ENCODE measurements at regions not wholly inside any gene's neighbourhood (a gene's known extent, or its start where the extent isn't known, plus 50 kb on each side); places are given as distances from the start of the nearest gene placed in this dataset.

DNA sequence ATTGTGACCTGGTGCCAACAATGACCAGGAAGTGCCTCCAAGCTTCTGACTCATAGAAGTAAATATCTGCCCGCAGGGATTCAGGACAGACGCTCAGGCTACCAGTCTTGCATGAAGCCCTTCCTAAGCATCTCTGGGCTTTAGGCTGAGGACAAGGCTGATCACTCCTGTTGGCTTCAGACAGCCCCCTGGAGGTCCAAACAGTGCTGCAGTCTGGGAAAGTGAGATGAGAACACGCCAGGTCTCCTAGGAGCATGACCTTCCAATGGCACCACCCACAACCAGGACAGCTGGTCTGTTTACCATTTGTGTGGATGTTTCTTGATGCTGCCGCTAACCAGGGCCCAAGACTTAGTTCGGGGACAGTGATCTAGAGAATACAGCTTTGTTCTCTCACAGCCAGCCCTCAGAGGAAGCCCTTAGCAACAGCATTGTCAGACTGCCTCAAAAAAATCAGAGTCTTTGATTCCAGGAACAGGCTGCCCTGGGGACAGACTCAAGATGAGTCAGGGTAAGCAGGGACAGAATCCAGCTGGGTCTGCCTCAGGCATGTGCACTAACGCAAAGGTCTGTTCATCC lies 111.2 kb downstream of the ZNF280B start:
- no peak overlapping the region for H3K4me3 ChIP-seq
- 53% methylated on average over 6 of the region's 6 CpGs; no CpG with 5 or more reads in 1 of the 2 donors for WGBS, 2 donors (ENCODE audit: low coverage in 1 of 2)
- no peak for DNase-seq
- intact Hi-C loops (cut with DNase I; ENCODE audit: low total_unique reads) = no loop called here
- no peaks in the 10 kb centered on the region for H3K27me3 ChIP-seq
- no peak overlapping the region for H3K27ac ChIP-seq
- no peak for TF ChIP-seq POLR2AphosphoS5 (IDR thresholded peaks at IDR 0.05)
- no peak for TF ChIP-seq EP300 (IDR thresholded peaks at IDR 0.05; ENCODE audit: low read depth)
- TF ChIP-seq, protein P1, sequence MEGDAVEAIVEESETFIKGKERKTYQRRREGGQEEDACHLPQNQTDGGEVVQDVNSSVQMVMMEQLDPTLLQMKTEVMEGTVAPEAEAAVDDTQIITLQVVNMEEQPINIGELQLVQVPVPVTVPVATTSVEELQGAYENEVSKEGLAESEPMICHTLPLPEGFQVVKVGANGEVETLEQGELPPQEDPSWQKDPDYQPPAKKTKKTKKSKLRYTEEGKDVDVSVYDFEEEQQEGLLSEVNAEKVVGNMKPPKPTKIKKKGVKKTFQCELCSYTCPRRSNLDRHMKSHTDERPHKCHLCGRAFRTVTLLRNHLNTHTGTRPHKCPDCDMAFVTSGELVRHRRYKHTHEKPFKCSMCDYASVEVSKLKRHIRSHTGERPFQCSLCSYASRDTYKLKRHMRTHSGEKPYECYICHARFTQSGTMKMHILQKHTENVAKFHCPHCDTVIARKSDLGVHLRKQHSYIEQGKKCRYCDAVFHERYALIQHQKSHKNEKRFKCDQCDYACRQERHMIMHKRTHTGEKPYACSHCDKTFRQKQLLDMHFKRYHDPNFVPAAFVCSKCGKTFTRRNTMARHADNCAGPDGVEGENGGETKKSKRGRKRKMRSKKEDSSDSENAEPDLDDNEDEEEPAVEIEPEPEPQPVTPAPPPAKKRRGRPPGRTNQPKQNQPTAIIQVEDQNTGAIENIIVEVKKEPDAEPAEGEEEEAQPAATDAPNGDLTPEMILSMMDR (IDR thresholded peaks at IDR 0.05) = no peak
- no peak for TF ChIP-seq POLR2A (IDR thresholded peaks at IDR 0.05)
- H3K36me3 ChIP-seq = no peaks in the 10 kb centered on the region
- in situ Hi-C loops (cut with MboI; ENCODE audit: low pct_ligation_motif_present in 1 of 4, low pct_unique_long_range_greater_than_20kb in 1 of 4, low sequenced_read_pairs in 3 of 4) = no loop called here
- no peaks in the 10 kb centered on the region for H3K4me1 ChIP-seq
- H3K9me3 ChIP-seq = no peaks in the 10 kb centered on the region

DNA sequence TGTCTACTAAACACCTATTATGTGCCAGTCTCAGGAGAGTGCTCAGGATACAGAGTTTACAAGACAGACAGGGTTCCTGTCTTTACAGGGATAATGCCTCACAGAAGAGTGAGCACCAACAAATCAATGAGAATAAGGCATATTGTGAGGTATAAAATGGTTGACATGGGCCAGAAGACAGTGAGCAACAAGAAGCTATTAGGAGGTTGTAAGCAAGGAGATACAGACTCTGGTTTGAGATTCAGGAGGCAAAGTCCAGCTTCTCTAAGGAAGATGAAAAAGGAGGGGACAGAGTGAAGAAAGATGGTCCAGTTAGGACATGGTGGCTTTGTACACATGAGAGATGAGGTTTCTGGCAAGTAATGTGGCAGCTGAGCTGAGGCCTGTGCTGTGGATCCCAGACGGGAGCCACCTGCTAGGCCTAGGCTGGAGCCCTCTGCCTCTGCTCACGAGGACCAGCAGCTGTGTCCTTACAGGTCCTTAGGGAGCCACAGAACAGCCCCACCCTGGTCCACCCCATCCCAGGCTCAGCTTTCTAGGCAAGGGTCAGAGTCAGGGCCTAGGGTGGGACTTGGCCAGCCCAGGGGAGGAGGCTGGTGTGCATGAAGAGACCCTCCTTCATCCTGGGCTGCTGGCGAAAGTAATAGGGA lies 110.5 kb downstream of the ZNF280B start:
- Histone ChIP-seq H3K9me3 (no peaks in the 10 kb centered on the region), H3K27ac (no peak overlapping the region), H3K27me3 (no peaks in the 10 kb centered on the region), H3K36me3 (no peaks in the 10 kb centered on the region), H3K4me1 (no peaks in the 10 kb centered on the region), H3K4me3 (no peak overlapping the region)
- no peak for DNase-seq
- TF ChIP-seq EP300 (IDR thresholded peaks at IDR 0.05; ENCODE audit: low read depth) (no peak), POLR2A (IDR thresholded peaks at IDR 0.05) (no peak), POLR2AphosphoS5 (IDR thresholded peaks at IDR 0.05) (no peak)
- TF ChIP-seq, protein P1 (IDR thresholded peaks at IDR 0.05) = no peak
- intact Hi-C loops (cut with DNase I; ENCODE audit: low total_unique reads) = no loop called here
- 73% methylated on average over 3 of the region's 3 CpGs; no CpG with 5 or more reads in 1 of the 2 donors for WGBS, 2 donors (ENCODE audit: low coverage in 1 of 2)
- in situ Hi-C loops (cut with MboI; ENCODE audit: low pct_ligation_motif_present in 1 of 4, low pct_unique_long_range_greater_than_20kb in 1 of 4, low sequenced_read_pairs in 3 of 4) = no loop called here

DNA sequence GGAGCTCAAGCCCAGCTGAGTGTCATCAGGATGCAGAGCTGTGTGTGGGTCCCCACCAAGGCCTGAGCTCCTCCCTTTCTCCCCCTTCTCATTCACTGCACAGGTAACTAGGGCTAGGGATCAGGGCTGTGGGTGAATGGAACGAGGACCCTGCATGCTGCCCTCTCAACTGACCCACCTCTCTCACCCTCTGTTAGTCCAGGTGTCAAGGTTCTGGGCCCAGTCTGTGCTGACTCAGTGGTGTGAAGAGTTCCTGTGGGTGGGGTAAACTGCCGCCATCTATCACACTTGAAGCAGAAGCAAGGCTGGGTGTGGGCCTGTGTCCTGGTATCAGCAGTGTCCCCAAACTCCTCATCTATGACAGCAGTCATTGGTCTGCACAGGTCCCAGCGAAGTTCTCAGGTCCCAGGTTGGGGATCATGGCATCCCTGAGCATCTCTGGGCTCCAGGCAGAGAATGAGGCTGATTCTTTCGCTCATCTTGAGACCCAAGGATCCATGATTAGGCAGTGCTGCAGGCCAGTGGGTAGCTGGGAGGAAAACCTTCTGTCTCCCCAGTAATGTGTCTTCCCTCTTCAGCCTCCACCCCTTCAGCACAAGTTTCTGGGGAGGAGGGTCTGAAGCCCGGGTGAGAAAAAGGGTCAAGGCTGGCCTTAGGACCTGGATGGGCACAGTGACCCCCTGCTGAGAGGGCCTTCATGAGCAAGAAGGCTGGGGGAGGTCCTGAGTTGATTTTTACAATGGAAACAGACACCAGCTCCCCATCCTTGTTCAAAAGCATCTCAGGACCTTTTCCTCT lies 109.8 kb downstream of the ZNF280B start:
- no peaks in the 10 kb centered on the region for H3K9me3 ChIP-seq
- H3K27ac ChIP-seq = no peak overlapping the region
- H3K4me3 ChIP-seq = no peak overlapping the region
- in situ Hi-C loops (cut with MboI; ENCODE audit: low pct_ligation_motif_present in 1 of 4, low pct_unique_long_range_greater_than_20kb in 1 of 4, low sequenced_read_pairs in 3 of 4) (no loop called here), intact Hi-C loops (cut with DNase I; ENCODE audit: low total_unique reads) (no loop called here)
- TF ChIP-seq POLR2AphosphoS5 (IDR thresholded peaks at IDR 0.05) (no peak), EP300 (IDR thresholded peaks at IDR 0.05; ENCODE audit: low read depth) (no peak)
- no peak for DNase-seq
- WGBS, 2 donors (ENCODE audit: low coverage in 1 of 2) = 71% methylated on average over 5 of the region's 5 CpGs; no CpG with 5 or more reads in 1 of the 2 donors
- H3K27me3 ChIP-seq = no peaks in the 10 kb centered on the region
- H3K36me3 ChIP-seq = no peaks in the 10 kb centered on the region
- no peaks in the 10 kb centered on the region for H3K4me1 ChIP-seq

DNA sequence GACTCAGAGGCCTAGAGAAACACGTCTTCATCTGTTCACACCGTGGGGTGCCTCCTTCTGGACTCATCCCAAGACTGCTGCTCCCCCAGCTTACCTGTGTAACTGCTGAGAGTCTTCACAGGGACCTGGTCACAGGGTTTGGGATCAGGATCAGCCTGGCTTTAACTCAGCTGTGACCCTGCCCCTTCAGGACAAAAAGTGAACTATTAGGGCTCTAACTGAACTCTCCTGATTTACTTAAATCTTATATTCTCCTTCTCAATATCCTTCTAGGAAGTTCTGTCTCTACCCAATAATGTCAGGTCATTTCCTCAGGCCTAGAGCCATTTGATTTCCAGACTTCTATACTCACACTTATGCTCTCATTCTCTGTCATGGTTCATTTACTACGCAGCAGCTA lies 108.4 kb downstream of the ZNF280B start:
- intact Hi-C loops (cut with DNase I; ENCODE audit: low total_unique reads) = no loop called here
- H3K27me3 ChIP-seq = no peaks in the 10 kb centered on the region
- TF ChIP-seq EP300 (IDR thresholded peaks at IDR 0.05; ENCODE audit: low read depth) = no peak
- no peak for TF ChIP-seq POLR2A (IDR thresholded peaks at IDR 0.05)
- TF ChIP-seq, protein P1 (IDR thresholded peaks at IDR 0.05) = no peak
- TF ChIP-seq POLR2AphosphoS5 (IDR thresholded peaks at IDR 0.05) = no peak
- DNase-seq = no peak
- in situ Hi-C loops (cut with MboI; ENCODE audit: low pct_ligation_motif_present in 1 of 4, low pct_unique_long_range_greater_than_20kb in 1 of 4, low sequenced_read_pairs in 3 of 4) = no loop called here
- H3K4me3 ChIP-seq = no peak overlapping the region
- WGBS, 2 donors (ENCODE audit: low coverage in 1 of 2) = 79% methylated on average over 3 of the region's 3 CpGs; no CpG with 5 or more reads in 1 of the 2 donors
- H3K36me3 ChIP-seq = no peaks in the 10 kb centered on the region
- H3K9me3 ChIP-seq = no peaks in the 10 kb centered on the region
- no peaks in the 10 kb centered on the region for H3K4me1 ChIP-seq
- no peak overlapping the region for H3K27ac ChIP-seq

Measured in transverse colon (tissue), 4 donors.